SKM-1 (cell line): ENCODE measurements at regions not wholly inside any gene's neighbourhood (a gene's known extent, or its start where the extent isn't known, plus 50 kb on each side); places are given as distances from the start of the nearest gene placed in this dataset.
A peak's percentile ranks its signal among the peaks of the same experiment; 100 is the strongest.
"Not testable (repeated sequence)": the region's sequence is repeated elsewhere in the genome, so short reads cannot be mapped to it uniquely, and the experiment has no call there.

Source experiments
- DNase-seq: peaks from one replicate; lab custom pipeline; 2025; ENCODE audit not compliant: unreplicated experiment; lab: John Stamatoyannopoulos, UW

GRCh38 chr5:12911156-12911555 lies 1006.9 kb upstream of the CTNND2 start:
- no peak for DNase-seq

- no peak for DNase-seq
These were observed 1006.4 kb upstream of the CTNND2 start for GRCh38 chr5:12910641-12911040.

- no peak for DNase-seq
These were observed 998.4 kb upstream of the CTNND2 start for GRCh38 chr5:12902611-12903010.

- DNase-seq: no peak
These were observed 997.5 kb upstream of the CTNND2 start for GRCh38 chr5:12901696-12902095.

GRCh38 chr5:12896086-12896485 lies 991.8 kb upstream of the CTNND2 start:
- no peak for DNase-seq

- no peak for DNase-seq
These were observed 980.8 kb upstream of the CTNND2 start for GRCh38 chr5:12885018-12885417.

- no peak for DNase-seq
These were observed 979.1 kb upstream of the CTNND2 start for GRCh38 chr5:12883395-12883794.

- DNase-seq: no peak
These were observed 972.5 kb upstream of the CTNND2 start for GRCh38 chr5:12876541-12877298.

GRCh38 chr5:12870872-12871539 lies 966.8 kb upstream of the CTNND2 start:
- DNase-seq: no peak

GRCh38 chr5:12865529-12865928 lies 961.3 kb upstream of the CTNND2 start:
- DNase-seq: no peak

- peak; percentile 10 for DNase-seq
These were observed 957.8 kb upstream of the CTNND2 start for GRCh38 chr5:12861886-12862654.

GRCh38 chr5:12856105-12856504 lies 951.9 kb upstream of the CTNND2 start:
- not testable (repeated sequence) for DNase-seq

GRCh38 chr5:12854386-12854785 lies 950.1 kb upstream of the CTNND2 start:
- no peak for DNase-seq

GRCh38 chr5:12851761-12852160 lies 947.5 kb upstream of the CTNND2 start:
- no peak for DNase-seq

- no peak for DNase-seq
These were observed 944.5 kb upstream of the CTNND2 start for GRCh38 chr5:12848709-12849108.

- DNase-seq: no peak
These were observed 941.4 kb upstream of the CTNND2 start for GRCh38 chr5:12845549-12846159.

GRCh38 chr5:12840972-12841371 lies 936.7 kb upstream of the CTNND2 start:
- DNase-seq: no peak

- no peak for DNase-seq
These were observed 933.3 kb upstream of the CTNND2 start for GRCh38 chr5:12837592-12837991.

- no peak for DNase-seq
These were observed 920.9 kb upstream of the CTNND2 start for GRCh38 chr5:12825163-12825562.

GRCh38 chr5:12805165-12805698 lies 901.0 kb upstream of the CTNND2 start:
- DNase-seq: no peak

GRCh38 chr5:12799165-12799564 lies 894.9 kb upstream of the CTNND2 start:
- no peak for DNase-seq
